DOHH2 (cell line): ENCODE measurements at regions not wholly inside any gene's neighbourhood (a gene's known extent, or its start where the extent isn't known, plus 50 kb on each side); places are given as distances from the start of the nearest gene placed in this dataset.

Source experiments
- H3F3A ChIP-seq: fragments of 200-600 bp; sonication (generic), shearing (Covaris generic); 2 replicates; pipeline ENCODE4 v1.6.0; 2016; ENCODE audit warnings: antibody characterized with exemption, mild to moderate bottlenecking; ENCODE audit not compliant: control insufficient read depth, insufficient read depth
- H3K27ac ChIP-seq: fragments of 200-600 bp; sonication (generic); 2 replicates; pipeline ENCODE4 v1.5.1; 2014; ENCODE audit warnings: low read depth, mild to moderate bottlenecking, low read length, moderate library complexity
- H3K27me3 ChIP-seq: fragments of 200-600 bp; sonication (generic); 2 replicates; pipeline ENCODE4 v1.6.1; 2014; ENCODE audit warnings: mild to moderate bottlenecking, low read length, mixed read lengths; ENCODE audit not compliant: control insufficient read depth
- H3K36me3 ChIP-seq: fragments of 200-600 bp; sonication (generic); 2 replicates; pipeline ENCODE4 v1.6.1; 2014; ENCODE audit warnings: mild to moderate bottlenecking, low read length, moderate library complexity, mixed read lengths; ENCODE audit not compliant: control insufficient read depth
- H3K4me1 ChIP-seq: fragments of 200-600 bp; sonication (generic); 2 replicates; pipeline ENCODE4 v1.6.1; 2014; ENCODE audit warnings: mild to moderate bottlenecking, low read length, mixed read lengths; ENCODE audit not compliant: control insufficient read depth
- H3K4me2 ChIP-seq: fragments of 200-600 bp; sonication (generic); 2 replicates; pipeline ENCODE4 v1.6.0; 2014; ENCODE audit warnings: mild to moderate bottlenecking, low read length, moderate library complexity
- H3K4me3 ChIP-seq: fragments of 200-600 bp; sonication (generic); 2 replicates; pipeline ENCODE4 v1.5.1; 2014; ENCODE audit warnings: mild to moderate bottlenecking, low read length, mixed read lengths
- H3K79me2 ChIP-seq: fragments of 200-600 bp; sonication (generic); 2 replicates; pipeline ENCODE4 v1.6.1; 2014; ENCODE audit warnings: mild to moderate bottlenecking, low read length, mixed read lengths; ENCODE audit not compliant: control insufficient read depth
- H3K9me2 ChIP-seq: fragments of 200-600 bp; sonication (generic); replicated peaks from 2 replicates; pipeline ENCODE4 v1.6.1; 2014; ENCODE audit warnings: mild to moderate bottlenecking, low read length, mixed read lengths; ENCODE audit not compliant: control insufficient read depth
- H3K9me3 ChIP-seq: fragments of 200-600 bp; sonication (generic); 2 replicates; pipeline ENCODE4 v1.6.1; 2014; ENCODE audit warnings: antibody characterized with exemption, low read length, mixed read lengths; ENCODE audit not compliant: control insufficient read depth, insufficient read depth
- H4K20me1 ChIP-seq: fragments of 200-600 bp; sonication (generic); 2 replicates; pipeline ENCODE4 v1.6.0; 2014; ENCODE audit warnings: low read depth, mild to moderate bottlenecking, antibody characterized with exemption, low read length, moderate library complexity; ENCODE audit not compliant: control insufficient read depth, insufficient read depth
- EZH2phosphoT487 ChIP-seq: fragments of 200-600 bp; sonication (generic); IDR thresholded peaks from 2 replicates; pipeline ENCODE4 v1.6.1; 2017; ENCODE audit warnings: borderline replicate concordance, mild to moderate bottlenecking, antibody characterized with exemption, low read length, moderate library complexity, mixed read lengths
- TF ChIP-seq, protein P1 (sequence below): fragments of 200-600 bp; sonication (generic); IDR thresholded peaks from one replicate; pipeline ENCODE4 v1.5.1; 2014; ENCODE audit warnings: antibody characterized with exemption, mild to moderate bottlenecking, low read depth, low read length; ENCODE audit not compliant: poor library complexity, severe bottlenecking

DNA sequence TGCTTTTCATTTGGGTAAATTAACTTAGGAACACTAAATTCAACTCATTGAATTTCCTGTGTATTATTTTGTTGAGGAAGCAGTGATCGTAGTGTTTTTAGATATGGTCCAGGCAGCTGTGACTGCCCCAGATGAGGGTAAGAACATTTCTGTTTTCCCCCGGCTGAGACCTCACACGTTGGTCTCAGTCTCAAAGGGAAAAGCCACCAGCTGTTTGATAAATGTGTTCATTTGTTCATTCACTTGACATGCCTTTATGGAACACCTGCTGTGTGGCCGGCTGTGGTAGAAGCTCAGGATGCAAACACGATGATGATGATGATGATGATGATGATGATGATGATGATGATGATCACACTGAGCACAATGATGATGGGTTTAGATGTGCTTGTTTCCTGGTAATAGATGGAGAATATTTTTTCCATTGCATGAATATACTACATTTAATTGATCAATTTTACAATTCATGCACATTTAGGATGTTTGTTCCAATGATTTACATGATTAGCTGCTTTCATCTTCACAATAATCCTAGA, 125.6 kb upstream of the ZNF32 start:
- Histone ChIP-seq H3K4me1 (no peaks in the 10 kb centered on the region), H3F3A (no peaks in the 10 kb centered on the region), H3K79me2 (no peaks in the 10 kb centered on the region), H3K9me3 (no peaks in the 10 kb centered on the region), H3K9me2 (no peaks in the 10 kb centered on the region), H3K27me3 (no peaks in the 10 kb centered on the region), H3K27ac (no peak overlapping the region), H3K4me2 (no peak overlapping the region), H3K36me3 (no peaks in the 10 kb centered on the region), H4K20me1 (no peaks in the 10 kb centered on the region), H3K4me3 (no peak overlapping the region)
- TF ChIP-seq, protein P1, sequence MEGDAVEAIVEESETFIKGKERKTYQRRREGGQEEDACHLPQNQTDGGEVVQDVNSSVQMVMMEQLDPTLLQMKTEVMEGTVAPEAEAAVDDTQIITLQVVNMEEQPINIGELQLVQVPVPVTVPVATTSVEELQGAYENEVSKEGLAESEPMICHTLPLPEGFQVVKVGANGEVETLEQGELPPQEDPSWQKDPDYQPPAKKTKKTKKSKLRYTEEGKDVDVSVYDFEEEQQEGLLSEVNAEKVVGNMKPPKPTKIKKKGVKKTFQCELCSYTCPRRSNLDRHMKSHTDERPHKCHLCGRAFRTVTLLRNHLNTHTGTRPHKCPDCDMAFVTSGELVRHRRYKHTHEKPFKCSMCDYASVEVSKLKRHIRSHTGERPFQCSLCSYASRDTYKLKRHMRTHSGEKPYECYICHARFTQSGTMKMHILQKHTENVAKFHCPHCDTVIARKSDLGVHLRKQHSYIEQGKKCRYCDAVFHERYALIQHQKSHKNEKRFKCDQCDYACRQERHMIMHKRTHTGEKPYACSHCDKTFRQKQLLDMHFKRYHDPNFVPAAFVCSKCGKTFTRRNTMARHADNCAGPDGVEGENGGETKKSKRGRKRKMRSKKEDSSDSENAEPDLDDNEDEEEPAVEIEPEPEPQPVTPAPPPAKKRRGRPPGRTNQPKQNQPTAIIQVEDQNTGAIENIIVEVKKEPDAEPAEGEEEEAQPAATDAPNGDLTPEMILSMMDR: no peak

DNA sequence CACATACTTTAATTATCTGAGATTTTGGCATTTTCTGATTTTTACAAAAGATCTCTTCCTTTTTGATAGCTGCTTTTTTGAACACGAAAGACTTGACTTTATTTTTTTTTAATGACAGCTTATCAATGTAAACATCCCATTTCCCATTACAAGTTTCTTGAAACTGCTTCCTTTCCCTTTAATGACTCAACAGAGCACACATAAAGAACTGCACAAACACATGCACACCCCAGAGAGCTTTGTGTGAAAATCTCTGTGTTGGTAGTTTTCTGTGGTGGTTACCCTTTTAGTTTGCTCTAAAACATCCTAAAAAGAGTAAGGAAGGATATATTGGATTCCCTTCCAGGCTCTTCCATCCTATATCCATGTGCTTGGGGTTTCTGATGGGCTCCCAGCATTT, 125.1 kb upstream of the ZNF32 start:
- Histone ChIP-seq H3K4me1 (no peaks in the 10 kb centered on the region), H3K79me2 (no peaks in the 10 kb centered on the region), H3K4me3 (no peak overlapping the region), H3K9me2 (no peaks in the 10 kb centered on the region), H4K20me1 (no peaks in the 10 kb centered on the region), H3F3A (no peaks in the 10 kb centered on the region), H3K27me3 (no peaks in the 10 kb centered on the region), H3K4me2 (no peak overlapping the region), H3K36me3 (no peaks in the 10 kb centered on the region), H3K9me3 (no peaks in the 10 kb centered on the region), H3K27ac (no peak overlapping the region)
- TF ChIP-seq EZH2phosphoT487: no peak
- TF ChIP-seq, protein P1: no peak

DNA sequence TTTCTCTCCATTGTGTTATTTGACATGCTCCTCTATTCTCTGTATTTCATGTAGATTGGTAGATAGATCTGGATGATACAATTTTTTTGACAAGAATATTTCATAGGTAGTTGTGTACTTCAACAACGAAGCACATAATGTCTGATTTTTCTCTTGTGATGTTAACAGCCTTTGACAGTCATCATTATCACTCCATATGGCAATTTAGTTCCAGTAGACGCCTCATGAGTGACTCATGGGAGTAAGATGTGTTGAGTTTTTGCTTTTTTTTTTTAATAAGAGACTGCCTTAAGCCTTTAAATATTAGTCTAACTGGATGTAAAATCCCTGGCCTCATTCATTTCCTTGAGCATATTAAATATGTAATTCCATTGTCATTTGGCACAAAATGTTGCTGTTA, 123.5 kb upstream of the ZNF32 start:
- no peak overlapping the region for H3K27ac ChIP-seq
- no peaks in the 10 kb centered on the region for H3K79me2 ChIP-seq
- H4K20me1 ChIP-seq: no peaks in the 10 kb centered on the region
- H3K4me2 ChIP-seq: no peak overlapping the region
- H3F3A ChIP-seq: no peaks in the 10 kb centered on the region
- H3K9me2 ChIP-seq: no peaks in the 10 kb centered on the region
- no peaks in the 10 kb centered on the region for H3K4me1 ChIP-seq
- H3K36me3 ChIP-seq: no peaks in the 10 kb centered on the region
- H3K27me3 ChIP-seq: no peaks in the 10 kb centered on the region
- TF ChIP-seq, protein P1: no peak
- no peaks in the 10 kb centered on the region for H3K9me3 ChIP-seq
- no peak overlapping the region for H3K4me3 ChIP-seq

DNA sequence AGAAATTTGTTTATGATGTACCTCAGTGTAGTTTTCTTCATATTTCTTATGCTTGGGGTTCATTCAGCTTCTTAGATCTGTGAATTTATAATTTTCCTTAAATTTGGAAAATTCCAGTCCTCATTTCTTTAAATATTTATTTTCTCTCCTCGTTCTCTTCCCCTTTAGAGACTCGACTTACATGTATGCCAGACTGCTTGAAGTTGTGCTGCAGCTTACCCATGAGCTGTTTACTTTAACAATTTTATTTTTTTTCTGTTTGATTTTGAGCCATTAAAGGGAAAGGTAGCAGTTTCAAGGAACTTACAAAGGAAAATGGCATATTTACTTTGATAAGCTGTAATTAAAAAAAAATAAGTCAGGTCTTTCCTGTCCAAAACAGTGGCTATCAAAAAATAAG, 123.0 kb upstream of the ZNF32 start:
- Histone ChIP-seq H3K9me3 (no peaks in the 10 kb centered on the region), H3K9me2 (no peaks in the 10 kb centered on the region), H3K4me3 (no peak overlapping the region), H4K20me1 (no peaks in the 10 kb centered on the region), H3F3A (no peaks in the 10 kb centered on the region), H3K4me2 (no peak overlapping the region), H3K79me2 (no peaks in the 10 kb centered on the region), H3K4me1 (no peaks in the 10 kb centered on the region), H3K27ac (no peak overlapping the region), H3K36me3 (no peaks in the 10 kb centered on the region), H3K27me3 (no peaks in the 10 kb centered on the region)
- TF ChIP-seq, protein P1: no peak
- no peak for TF ChIP-seq EZH2phosphoT487
